Limb (tissue), 2 donors: ENCODE measurements at regions not wholly inside any gene's neighbourhood (a gene's known extent, or its start where the extent isn't known, plus 50 kb on each side); places are given as distances from the start of the nearest gene placed in this dataset.
"Not testable (repeated sequence)": the region's sequence is repeated elsewhere in the genome, so short reads cannot be mapped to it uniquely, and the experiment has no call there.

ENCODE experiments used
- DNase-seq, 2 donors: peaks; one replicate each; pipeline ENCODE4 v3.0.0-alpha.2; 2016; ENCODE audit errors: extremely low spot score in 2 of 2

DNA sequence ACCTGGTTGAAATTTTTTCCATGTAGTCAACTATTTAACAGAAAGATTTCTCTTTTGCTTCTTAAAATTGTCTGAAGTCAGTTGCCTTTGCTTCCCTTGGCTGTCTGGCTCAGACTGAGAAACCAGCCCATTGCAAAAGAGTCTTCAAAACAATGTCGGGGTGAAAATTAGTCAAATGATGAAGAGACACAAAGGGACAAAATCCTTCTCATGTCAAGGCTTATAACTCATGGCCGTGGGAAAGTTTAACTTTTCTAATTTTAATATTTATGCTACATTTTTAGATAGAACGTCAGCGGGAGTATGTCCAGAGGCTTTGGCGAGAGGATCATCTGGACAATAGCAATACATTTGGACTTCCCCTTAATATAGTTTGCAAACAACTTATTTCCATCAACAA is 127.2 kb downstream of the CD164 start:
- no peak for DNase-seq

DNA sequence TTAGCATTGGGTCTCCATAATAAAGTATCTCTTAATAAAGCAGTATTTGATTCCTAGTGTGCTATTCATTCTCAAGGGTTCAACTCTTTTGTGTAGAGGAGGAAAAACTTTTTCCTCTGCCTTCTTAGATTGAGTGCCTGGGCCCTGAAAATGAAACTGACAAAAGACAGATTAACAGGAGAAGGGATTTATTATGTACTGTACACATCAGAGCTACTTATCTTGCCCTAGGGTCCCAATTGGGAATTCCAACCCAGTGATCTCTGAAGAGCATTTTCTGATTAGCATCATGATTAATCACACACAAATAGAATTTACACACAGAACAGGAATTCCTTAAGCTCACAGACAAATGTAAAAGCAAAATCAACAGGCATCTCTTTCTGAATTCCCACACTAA is 128.9 kb downstream of the CD164 start:
- DNase-seq, result no peak

DNA sequence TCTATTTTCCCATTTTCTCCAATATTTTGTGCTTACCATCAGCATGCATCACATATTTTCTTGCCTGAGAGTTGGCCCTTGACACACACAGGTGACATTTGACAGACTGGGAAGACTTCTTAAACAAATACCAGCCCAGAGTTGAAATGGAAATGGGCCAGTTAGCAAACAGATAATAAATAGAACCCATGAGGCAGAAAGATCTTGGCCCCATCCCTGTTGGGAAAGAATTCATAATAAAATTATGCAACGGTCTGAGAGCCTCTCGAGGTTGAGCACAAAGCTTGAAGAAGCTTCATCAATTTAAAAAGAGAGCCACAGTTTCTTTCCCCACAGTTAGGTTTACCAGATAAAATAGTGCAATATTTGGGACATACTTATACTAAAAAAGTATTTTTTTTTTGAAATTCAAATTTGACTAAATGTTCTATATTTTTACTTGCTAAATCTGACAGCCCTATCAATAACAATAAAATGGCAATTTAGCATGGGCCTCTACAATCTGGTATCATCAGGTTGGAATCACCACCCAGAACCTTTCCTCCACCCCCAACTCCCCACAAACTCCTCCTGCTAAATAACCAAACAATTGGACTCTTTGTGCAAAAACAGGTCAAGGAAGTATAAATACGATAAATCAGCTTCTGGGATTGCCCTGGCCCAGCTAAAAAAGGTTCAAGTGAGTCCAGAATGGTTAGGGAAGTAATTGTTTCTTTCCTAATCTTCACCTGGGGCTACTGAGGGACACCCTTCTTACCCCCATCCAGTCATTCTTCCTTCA is 129.8 kb downstream of the CD164 start:
- no peak for DNase-seq

DNA sequence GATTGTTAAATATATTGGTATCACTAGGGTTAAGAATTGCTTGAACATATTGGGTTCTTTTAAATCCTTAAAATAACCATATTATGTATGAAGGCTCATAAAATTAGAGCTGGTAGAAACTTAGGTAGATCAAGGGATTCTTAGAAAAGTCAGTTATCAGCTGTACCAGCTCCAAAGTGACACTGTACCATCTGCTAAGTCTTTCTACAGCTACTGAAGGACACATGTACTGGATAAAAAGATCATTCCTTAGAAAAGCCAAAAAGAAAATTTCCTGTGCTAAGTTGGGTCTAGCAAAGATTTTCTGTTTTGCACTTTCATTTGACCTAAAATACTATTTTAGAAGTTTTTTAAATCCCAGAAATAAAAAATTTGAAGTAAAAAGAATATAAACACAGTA is 130.4 kb downstream of the CD164 start:
- no peak for DNase-seq

DNA sequence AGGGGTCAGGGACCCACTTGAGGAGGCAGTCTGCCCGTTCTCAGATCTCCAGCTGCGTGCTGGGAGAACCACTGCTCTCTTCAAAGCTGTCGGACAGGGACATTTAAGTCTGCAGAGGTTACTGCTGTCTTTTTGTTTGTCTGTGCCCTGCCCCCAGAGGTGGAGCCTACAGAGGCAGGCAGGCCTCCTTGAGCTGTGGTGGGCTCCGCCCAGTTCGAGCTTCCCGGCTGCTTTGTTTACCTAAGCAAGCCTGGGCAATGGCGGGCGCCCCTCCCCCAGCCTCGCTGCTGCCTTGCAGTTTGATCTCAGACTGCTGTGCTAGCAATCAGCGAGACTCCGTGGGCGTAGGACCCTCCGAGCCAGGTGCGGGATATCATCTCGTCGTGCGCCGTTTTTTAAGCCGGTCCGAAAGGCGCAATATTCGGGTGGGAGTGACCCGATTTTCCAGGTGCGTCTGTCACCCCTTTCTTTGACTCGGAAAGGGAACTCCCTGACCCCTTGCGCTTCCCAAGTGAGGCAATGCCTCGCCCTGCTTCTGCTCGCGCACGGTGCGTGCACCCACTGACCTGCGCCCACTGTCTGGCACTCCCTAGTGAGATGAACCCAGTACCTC is 131.6 kb downstream of the CD164 start:
- DNase-seq, result not testable (repeated sequence)

DNA sequence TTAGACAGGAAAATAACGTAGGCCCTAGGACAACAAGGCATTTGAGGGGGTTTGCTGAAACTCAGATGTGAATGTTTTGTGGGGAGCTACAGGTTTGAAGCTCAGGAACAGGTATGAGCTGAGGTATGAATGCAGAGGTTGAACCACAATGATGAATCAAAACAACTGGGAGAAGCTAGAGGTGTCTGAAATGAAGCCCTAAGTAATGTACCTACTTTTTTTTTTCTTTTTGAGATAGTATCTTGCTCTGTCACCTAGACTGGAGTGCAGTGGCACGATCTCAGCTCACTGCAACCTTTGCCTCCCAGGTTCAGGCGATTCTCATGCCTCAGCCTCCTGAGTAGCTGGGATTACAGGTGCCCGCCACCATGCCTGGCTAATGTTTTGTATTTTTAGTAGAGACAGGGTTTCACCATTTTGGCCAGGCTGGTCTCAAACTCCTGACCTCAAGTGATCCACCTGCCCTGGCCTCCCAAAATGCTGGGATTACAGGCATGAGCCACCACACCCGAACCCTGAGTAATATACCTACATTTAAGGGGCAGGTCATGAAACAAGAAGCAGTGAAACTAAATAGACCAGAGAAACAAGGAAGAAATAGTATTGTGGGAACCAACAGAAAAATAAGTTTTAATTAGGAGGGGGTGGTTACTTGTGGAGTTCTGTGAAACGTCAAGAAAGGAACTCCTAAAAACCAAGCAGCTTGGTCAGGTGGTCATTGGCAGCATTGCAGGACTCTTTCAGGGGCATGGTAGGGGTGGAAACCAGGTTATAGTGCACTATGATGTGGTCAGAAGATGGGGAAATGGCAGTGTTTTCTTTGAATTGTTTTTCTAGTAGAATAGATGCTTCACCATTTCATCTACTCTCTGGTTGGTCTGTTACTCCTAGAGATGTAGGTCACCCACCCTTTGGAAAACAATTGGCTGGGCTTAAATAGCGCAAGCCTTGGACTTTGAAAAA is 138.1 kb downstream of the CD164 start:
- no peak for DNase-seq

DNA sequence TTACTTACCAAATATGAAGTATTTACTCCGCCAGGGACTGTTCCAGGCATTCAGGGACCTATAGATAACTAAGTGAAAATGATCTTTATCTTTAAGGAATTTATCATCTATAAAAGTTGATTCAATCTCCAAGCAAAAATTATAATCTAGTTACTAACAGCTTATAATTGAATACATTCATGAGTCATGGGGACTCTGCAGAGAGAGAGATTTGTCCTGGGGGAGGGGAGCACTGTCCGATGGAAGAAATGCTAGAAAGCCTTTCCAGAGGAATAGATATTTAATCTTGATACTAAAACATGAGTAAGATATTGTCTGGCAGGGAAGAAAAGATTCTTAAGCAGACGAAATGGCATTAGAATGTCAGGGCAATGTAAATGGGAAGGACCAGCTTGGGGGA is 139.3 kb downstream of the CD164 start:
- DNase-seq, result no peak

DNA sequence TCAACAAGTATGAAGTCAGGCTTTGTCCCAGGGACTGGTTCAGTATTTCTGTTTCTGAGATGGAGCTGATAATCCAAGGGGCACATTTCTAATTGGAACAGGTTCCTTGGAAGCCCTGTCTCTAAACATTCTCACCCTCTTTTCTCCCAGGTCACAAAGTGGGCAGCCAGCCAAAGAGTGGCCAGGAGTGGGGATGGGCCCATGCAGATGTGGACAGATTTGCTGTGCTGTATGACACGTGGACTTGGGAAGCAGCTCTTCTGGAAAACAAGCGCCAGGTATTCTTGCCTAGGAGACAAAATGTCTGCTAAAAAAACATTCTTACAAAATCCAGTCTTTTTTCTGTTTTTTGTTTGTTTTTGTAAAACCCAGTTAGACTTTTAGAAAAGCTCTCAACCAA is 140.2 kb downstream of the CD164 start:
- DNase-seq, result no peak

DNA sequence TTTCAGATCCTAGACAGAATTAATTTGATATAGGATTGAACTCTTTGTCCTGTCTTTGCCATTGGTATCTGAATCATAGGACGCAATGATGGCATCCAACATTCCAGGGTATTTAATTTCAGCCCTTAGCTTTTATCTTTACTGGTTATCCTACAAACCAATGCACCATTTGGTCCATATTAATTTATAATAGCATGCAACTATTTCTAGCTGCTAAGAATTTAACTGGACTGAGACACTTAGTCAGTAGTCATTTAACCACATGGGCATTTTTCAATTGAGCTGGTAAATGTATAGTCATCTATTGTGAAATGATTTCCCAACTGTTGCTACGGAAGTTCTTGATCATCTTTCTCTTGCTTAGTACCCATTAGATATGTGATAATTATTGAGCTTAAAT is 141.1 kb downstream of the CD164 start:
- no peak for DNase-seq

DNA sequence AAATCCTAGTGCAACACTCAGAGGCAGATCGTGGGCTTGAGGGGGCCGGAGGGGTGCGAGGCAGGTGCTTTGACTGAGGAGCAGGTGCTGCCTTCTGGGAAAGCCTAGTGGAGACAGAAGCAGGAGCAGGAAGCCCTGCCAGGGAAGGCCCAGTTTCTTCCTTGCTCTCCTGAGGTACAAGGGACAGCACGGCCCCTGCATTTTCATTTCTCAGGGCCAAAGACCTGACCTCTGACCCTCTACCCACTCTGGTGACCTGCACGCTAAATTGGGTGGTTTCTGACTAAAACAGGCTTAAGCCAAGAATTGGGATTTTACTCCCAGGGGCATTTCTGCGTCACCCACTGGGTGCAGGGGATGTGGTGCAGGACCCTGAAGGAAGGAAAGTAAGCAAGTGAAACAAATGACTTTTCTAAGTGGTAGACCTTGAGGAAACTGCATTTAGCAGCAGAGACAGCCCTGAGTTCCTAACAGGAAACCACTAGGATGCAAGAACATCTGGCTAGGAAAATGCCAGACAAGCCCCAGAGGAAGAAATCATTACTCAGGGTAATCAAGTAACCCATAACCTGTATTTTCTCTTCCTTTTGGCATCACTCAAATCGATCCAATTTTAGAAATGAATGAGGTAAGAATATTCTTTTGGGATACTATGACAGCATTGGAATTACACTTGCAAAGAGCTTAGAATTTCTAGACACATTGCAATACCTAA is 141.7 kb downstream of the CD164 start:
- DNase-seq, result no peak

DNA sequence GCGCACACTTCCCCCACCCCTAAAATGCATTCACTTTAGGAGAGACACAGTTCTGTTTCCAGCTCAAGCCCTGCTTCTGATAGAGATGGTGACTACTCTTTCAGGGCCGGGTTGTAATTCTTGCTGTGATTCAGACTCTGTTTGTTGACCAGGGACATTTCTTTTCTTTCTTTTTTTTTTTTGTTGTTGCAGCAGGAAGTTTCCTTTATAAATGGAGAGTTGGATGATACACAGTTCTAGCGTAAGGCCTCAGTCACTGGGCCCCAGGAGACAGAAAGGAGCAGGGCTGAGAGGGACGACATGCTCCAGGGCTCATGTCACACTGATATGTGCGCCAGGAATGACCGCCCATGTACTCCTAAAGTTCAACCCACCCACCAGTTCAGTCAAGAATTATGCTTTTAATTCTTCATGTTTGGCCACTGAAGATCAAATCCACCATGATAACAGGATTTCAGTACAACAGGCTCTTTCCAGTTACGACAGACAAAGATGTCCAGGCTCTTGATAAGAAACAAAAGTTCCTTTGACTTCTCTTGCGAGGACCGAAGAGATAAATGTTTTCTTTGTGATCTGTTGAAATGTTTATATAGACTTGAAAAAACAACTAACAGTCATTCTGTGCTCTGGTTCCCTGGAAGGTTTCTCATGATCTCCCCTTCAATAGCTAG is 142.5 kb downstream of the CD164 start:
- DNase-seq, result no peak

DNA sequence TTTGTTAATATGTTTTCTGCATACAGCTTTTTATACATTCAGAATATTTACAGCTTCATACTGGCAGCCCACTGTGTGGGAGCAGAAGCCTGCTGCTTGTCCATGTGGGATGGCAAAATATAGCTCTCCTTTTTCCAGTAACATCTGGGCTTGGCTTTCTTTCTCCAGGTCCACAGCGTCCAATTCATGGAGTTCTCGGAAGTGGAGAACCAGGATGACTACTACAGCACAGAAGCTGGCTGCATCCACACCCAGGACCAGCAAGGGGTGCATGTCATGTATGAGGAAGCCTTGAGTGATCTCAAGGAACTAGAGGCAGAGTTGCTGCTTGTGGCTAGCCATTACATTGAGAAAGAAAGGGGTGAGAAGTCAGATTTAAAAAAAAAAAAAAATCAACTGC is 143.1 kb downstream of the CD164 start:
- no peak for DNase-seq

DNA sequence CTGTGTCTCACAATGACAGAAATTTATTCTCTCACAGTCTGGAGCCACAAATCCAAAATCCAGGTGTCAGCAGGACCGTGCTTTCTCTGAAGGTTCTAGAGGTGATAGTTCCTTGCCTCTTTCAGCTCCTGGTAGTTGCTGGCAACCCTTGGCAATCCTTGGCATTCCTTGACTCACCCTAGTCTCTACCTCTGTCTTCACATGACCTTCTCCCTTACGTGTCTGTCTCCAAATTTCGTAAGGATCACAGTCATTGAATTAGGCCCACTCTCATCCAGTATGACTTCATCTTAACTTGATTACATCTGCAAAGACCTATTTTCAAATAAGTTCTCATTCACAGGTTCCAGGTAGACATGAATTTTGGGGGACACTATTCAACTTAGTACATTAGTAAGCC is 143.1 kb downstream of the CEP57L1 start:
- no peak for DNase-seq

DNA sequence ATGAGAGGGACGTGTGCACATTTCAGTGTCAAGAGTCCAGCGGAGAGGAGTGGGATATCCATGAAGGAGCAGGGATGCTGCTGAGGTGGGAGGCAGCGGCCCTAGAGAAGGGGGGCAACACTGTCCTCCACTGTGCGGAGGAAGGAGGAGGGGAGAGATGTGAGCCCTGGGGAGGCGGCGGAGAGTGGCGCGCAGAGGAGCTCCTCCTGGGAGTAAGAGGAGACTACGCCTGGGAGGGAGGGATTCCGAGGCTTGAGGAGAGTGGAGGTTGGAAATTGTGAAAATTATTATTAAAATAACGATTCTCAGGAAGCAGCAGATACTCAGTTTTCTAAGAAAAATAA is 142.7 kb downstream of the CEP57L1 start:
- DNase-seq, result no peak

DNA sequence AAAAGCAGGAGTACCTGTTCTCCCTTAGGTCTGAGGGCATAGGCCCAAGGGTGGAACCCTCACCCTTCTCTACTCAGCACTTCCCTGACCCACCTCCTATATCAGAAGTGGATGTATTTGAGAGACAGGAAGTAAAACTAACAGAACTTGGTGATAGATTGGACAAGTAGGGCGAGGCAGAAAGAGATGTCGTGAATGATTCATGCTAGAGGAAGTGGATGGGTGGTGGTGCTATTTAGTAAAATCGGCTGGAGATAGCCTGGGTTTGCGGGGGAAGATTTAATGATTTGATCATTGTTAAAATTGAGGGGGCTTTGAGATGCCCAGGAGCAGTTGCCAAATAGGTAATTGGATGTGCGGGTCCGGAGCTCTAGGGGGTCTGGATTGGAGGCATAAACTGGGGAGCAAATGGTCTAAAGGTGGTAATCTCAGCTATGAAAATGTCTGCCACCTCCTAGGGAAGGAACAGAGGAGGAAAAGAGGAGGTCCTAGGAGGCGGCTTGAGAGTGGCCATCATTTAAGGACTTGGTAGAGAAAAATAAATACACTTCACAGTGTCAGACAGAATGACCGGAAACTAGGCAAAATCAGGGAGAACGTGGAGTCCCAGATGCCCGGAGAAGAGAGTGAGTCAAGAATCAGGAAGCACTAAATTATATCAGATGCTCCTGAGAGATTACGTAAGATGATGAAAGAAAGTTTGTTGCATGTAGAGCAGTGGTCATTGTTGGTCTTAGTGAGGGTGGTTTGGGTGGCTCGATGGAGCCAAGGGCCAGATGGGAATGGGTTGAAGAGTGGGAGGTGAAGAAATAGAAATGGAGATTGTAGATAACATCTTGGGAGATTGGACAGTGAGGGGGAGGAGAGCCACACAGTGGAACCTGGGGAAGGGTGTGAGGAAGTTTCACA is 142.0 kb downstream of the CEP57L1 start:
- no peak for DNase-seq

DNA sequence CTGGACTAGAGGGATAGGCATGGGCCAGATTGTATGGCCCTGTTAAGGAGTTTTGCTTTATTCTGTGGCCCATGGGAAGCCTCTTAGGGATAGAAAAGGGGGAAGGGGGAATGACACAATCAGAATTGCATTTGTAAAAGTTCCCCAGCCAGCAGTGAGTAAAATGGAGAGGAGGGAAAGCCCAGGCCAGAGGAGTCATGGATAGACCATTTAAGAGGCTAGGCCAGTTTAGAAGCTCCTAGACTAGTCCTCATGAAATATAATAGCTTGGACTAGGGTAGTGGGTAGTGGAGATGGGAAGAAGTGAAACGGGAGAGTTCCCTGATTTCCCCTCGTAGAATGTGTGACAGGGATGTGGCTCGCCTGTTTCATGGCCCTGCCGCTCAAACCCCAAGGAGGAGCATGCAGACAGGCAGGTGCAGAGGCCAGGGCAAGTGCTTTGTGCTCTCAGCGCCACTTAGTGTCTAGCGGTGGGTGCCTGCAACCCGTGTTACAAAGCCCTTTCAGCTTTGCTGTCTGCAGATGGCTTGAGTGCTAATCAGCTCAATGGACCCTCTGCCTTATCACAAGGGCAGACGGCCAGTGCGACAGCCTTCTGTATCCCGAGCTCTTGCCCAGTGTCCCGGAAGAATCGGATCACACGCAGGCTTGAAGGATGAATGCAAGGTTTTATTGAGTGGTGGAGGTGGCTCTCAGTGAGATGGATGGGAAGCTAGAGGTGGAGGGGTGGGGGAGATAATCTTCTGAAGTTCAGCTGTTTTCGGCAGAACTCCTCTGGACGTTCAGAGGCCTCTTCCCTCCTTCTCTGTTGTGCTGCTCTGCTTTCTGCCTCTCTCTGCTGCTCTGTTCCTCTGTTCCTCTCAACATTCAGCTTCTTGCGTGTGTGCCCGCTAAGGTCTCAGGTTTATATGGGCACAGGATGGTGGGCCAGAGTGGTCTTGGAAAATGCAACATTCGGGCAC is 141.1 kb downstream of the CEP57L1 start:
- no peak for DNase-seq

DNA sequence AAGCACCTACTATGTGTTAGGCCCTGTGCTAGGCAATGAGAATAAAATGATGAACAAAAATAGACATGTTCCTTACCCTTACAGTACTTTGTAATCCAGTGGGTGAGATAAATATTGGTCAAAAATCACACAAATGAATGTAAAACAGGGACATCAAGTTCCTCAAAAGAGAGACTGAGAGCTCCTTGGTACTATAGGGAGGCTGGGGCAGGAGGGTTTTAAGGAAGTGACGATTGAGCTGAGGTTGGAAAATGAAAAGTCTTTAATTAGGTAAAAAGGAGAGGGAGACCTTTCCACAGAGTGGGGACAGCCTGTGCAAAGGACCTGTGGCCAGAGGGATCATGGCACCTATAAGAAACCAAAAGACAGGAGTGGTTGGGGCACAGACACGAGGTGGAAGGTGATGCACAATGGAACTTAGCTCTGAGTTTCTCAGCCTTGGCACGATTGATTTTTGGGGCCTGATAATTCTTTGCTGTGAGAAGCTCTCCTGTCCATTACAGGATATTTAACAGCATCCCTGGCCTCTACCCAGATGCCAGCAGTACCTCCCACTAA is 140.3 kb downstream of the CEP57L1 start:
- no peak for DNase-seq

DNA sequence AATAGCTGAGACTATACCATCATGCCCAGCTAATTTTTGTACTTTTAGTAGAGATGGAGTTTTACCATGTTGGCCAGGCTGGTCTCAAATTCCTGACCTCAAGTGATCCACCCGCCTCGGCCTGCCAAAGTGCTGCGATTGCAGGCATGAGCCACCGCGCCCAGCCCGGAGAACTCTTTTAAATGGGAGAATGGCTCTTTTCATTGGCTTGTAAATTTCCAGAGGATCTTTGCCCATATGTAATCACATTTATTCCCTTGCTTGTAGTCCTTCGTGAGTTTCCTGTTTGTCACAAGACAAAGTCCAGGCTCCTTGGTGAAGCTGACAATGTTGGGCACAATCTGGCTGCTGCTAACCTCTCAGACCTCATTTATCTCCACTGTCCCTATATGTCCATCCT is 135.1 kb downstream of the CEP57L1 start:
- DNase-seq, result no peak

DNA sequence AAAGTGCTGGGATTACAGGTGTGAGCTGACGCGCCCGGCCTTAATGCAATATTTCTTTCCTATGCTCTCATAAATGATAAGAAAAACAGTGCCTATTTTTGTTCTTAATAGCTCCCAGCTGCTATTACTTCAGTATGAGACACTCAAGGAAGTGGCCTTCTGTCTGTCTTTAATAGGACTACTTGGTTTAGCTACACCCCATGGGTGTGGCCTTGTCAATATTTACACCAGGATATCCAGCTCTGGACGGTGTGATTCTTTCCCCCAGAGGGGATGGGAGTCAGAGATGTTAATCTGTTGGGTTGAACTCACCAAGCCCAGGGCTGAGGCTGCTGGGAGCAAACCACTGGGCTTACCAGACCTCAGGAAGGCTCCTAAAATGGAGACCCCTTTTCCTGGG is 134.2 kb downstream of the CEP57L1 start:
- DNase-seq, result no peak
